ENCODE measurements at regions not wholly inside any gene's neighbourhood (a gene's known extent, or its start where the extent isn't known, plus 50 kb on each side); places are given as distances from the start of the nearest gene placed in this dataset.

DNA sequence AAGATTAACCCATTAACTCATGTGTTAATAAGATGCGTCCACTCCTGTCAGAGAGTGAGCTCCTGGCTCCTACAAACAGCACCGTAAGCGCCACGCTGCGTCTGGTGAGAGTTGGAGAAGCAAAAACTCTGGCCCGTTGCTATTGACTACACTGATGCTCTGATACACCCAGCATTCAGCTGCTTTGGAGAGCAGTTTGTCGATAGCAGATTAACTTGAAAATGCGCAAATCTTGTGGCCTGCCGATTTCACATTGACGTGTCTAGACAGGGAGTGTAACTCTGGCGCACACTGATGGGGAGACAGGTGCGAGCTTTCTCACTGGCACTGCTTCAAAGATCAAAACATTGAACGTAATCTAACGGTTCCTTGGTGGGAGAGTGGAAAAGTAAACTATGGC lies 151.7 kb upstream of the RPS6KA2 start:
- no peak overlapping the region for H3K9ac ChIP-seq (ENCODE audit: insufficient read depth, low read length, poor library complexity, severe bottlenecking)
- no peaks in the 10 kb centered on the region for H3K9me3 ChIP-seq (replicated peaks in 1 of 2; ENCODE audit: control insufficient read depth in 1 of 2, insufficient read depth in 1 of 2, low read length in 2 of 2)
- Mint-ChIP-seq H3K4me3 (no peak overlapping the region), H3K27ac (no peak overlapping the region), H3K9me3 (no peaks in the 10 kb centered on the region), H3K27me3 (ENCODE audit: low read depth in 3 of 3) (peaks cover 0 to 6% (median 4%) of the 10 kb centered on the region in 3 donors), H3K36me3 (no peaks in the 10 kb centered on the region), H3K4me1 (peaks cover 4% of the 10 kb centered on the region)
- H3K79me2 ChIP-seq (ENCODE audit: insufficient read depth, low read length), result no peaks in the 10 kb centered on the region
- DNase-seq, result no peak
- TF ChIP-seq, protein P1, sequence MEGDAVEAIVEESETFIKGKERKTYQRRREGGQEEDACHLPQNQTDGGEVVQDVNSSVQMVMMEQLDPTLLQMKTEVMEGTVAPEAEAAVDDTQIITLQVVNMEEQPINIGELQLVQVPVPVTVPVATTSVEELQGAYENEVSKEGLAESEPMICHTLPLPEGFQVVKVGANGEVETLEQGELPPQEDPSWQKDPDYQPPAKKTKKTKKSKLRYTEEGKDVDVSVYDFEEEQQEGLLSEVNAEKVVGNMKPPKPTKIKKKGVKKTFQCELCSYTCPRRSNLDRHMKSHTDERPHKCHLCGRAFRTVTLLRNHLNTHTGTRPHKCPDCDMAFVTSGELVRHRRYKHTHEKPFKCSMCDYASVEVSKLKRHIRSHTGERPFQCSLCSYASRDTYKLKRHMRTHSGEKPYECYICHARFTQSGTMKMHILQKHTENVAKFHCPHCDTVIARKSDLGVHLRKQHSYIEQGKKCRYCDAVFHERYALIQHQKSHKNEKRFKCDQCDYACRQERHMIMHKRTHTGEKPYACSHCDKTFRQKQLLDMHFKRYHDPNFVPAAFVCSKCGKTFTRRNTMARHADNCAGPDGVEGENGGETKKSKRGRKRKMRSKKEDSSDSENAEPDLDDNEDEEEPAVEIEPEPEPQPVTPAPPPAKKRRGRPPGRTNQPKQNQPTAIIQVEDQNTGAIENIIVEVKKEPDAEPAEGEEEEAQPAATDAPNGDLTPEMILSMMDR (IDR thresholded peaks at IDR 0.05), result no peak
- H3K27me3 ChIP-seq (ENCODE audit: control insufficient read depth in 2 of 2, insufficient read depth in 2 of 2, low read length in 2 of 2), result no peaks in the 10 kb centered on the region
- intact Hi-C loops (cut with micrococcal nuclease), result loop anchor here (5.0 to 10.0 kb wide), 3 partner anchors 364 to 516 kb away; partner anchors contain the start of gene UNC93A (in 1 of the 2)
- H4K20me1 ChIP-seq (ENCODE audit: insufficient read depth, low read length), result no peaks in the 10 kb centered on the region
- H3K36me3 ChIP-seq (replicated peaks in 1 of 2; ENCODE audit: control insufficient read depth in 1 of 2, insufficient read depth in 2 of 2, low read length in 2 of 2), result no peaks in the 10 kb centered on the region
- H3K4me1 ChIP-seq (ENCODE audit: control insufficient read depth in 1 of 2, insufficient read depth in 2 of 2, low read length in 2 of 2), result no peaks in the 10 kb centered on the region
- no peak overlapping the region for H3K4me3 ChIP-seq (replicated peaks in 1 of 3; ENCODE audit: low read depth in 2 of 3, low read length in 3 of 3)
- H3K4me2 ChIP-seq (replicated peaks; ENCODE audit: extremely low read depth, low read length, poor library complexity, severe bottlenecking), result no peak overlapping the region
- WGBS (ENCODE audit: insufficient coverage), result 94% methylated on average over 10 of the region's 14 CpGs
- no peak overlapping the region for H2AFZ ChIP-seq (ENCODE audit: insufficient read depth, low read depth, low read length, poor library complexity, severe bottlenecking)
- H3K27ac ChIP-seq (ENCODE audit: low read depth in 1 of 2, low read length in 2 of 2), result no peak overlapping the region

DNA sequence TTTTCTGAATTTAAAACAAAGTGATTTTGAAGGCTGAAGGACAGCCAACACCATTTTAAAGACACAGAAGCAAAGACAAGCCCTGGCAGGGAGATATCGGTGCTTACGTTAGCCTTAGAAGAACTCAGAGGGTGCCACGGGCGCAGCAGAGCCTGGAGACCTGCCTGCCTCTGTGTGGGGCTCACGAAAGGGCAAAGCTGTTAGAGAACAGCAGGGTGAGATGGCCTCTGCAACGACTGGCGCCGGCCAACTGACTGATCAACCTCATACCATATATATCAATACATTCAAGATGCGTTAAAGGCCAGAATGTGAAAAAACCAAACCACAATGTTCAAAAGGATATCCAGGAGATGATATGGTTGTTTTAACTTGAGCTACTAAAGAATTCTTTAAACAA lies 151.0 kb upstream of the RPS6KA2 start:
- WGBS (ENCODE audit: insufficient coverage), result 95% methylated on average over 4 of the region's 9 CpGs
- no peaks in the 10 kb centered on the region for H3K9me3 Mint-ChIP-seq
- TF ChIP-seq, protein P1 (IDR thresholded peaks at IDR 0.05), result no peak
- Histone ChIP-seq H4K20me1 (ENCODE audit: insufficient read depth, low read length) (no peaks in the 10 kb centered on the region), H3K4me2 (replicated peaks; ENCODE audit: extremely low read depth, low read length, poor library complexity, severe bottlenecking) (no peak overlapping the region), H2AFZ (ENCODE audit: insufficient read depth, low read depth, low read length, poor library complexity, severe bottlenecking) (no peak overlapping the region), H3K79me2 (ENCODE audit: insufficient read depth, low read length) (no peaks in the 10 kb centered on the region), H3K27me3 (ENCODE audit: control insufficient read depth in 2 of 2, insufficient read depth in 2 of 2, low read length in 2 of 2) (no peaks in the 10 kb centered on the region), H3K4me3 (replicated peaks in 1 of 3; ENCODE audit: low read depth in 2 of 3, low read length in 3 of 3) (no peak overlapping the region), H3K9ac (ENCODE audit: insufficient read depth, low read length, poor library complexity, severe bottlenecking) (no peak overlapping the region), H3K9me3 (replicated peaks in 1 of 2; ENCODE audit: control insufficient read depth in 1 of 2, insufficient read depth in 1 of 2, low read length in 2 of 2) (no peaks in the 10 kb centered on the region), H3K4me1 (ENCODE audit: control insufficient read depth in 1 of 2, insufficient read depth in 2 of 2, low read length in 2 of 2) (no peaks in the 10 kb centered on the region), H3K27ac (ENCODE audit: low read depth in 1 of 2, low read length in 2 of 2) (no peak overlapping the region), H3K36me3 (replicated peaks in 1 of 2; ENCODE audit: control insufficient read depth in 1 of 2, insufficient read depth in 2 of 2, low read length in 2 of 2) (no peaks in the 10 kb centered on the region)
- H3K27ac Mint-ChIP-seq, result no peak overlapping the region
- H3K36me3 Mint-ChIP-seq, result no peaks in the 10 kb centered on the region
- peaks cover 4% of the 10 kb centered on the region for H3K4me1 Mint-ChIP-seq
- H3K4me3 Mint-ChIP-seq, result no peak overlapping the region
- intact Hi-C loops (cut with micrococcal nuclease), result loop anchor here (5.0 to 10.0 kb wide), 3 partner anchors 364 to 517 kb away; partner anchors contain the start of gene UNC93A (in 1 of the 2)
- DNase-seq, result no peak
- peaks cover 0 to 6% (median 4%) of the 10 kb centered on the region in 3 donors for H3K27me3 Mint-ChIP-seq (ENCODE audit: low read depth in 3 of 3)
